ENCODE measurements at regions not wholly inside any gene's neighbourhood (a gene's known extent, or its start where the extent isn't known, plus 50 kb on each side); places are given as distances from the start of the nearest gene placed in this dataset.
"Not testable (repeated sequence)": the region's sequence is repeated elsewhere in the genome, so short reads cannot be mapped to it uniquely, and the experiment has no call there.

DNA sequence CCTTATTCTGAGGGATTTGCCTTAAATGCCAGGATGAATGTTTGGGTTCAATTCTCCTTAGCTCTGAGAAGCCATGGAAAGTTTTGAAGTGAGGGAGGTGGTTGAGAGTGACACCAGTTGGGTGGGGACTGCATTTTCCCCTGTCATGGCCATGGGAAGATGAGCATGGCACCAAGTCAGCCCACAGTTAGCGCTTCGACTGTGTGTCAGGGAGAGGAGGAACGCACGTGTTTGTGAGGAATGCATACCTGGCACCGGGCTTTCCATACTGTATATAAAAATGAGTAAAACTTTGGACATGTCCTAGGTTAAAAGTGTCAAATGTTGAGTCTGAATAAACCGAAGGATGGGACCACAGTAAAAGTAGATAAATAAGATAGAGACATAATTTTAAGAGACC is 187.5 kb upstream of the KL start:
- no peak for DNase-seq

DNA sequence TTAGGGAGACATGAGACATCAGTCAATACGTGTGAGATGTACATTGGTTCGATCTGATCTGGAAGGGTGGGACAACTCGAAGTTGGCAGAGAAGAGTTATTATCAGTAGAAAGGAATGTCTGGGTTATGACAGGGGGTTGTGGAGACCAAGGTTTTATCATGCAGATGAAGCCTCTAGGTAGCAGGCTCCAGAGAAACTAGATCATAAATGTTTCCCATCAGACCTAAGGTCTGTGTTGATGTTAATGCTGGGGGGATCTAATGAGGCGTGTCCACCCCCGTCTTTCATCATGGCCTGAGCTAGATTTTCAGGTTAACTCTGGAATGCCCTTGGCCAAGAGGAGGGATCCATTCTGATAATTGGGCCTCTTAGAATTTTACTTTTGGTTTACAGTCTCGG is 187.0 kb upstream of the KL start:
- no peak for DNase-seq

- no peak for DNase-seq
Measured at GRCh38 chr13:32829676-32830335, 186.4 kb upstream of the KL start.

DNA sequence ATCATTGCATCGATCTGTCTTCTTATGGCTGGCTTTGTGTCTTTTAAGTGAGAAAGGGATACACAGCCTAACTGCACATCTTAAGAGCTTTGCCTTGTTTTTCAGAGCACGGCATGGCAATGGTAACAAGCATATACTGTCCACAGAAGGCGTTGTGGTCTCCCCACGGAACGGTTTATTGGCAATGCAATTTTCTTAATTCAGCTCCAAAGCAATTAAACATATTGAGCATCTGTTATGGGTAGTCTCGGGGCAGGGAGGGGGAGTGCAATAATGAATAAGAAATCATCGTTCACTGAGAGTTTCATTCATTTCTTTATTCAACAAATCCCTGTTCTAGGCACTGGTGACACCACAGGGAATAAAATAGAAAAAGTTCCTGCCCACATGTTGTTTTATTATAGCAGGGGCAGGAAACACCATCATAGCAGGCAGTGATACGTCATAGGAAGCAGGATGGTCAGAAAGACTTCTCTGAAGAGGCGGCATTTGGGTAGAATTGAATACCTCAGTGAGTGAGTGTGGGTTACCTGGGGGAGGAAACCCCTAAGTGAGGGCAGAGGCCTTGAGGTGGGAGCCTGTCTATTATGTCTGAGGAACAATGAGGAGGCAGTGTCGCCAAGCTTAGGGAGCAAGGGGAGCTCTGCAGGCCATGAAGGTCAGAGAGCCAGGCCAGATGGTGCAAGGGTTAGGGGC is 185.7 kb upstream of the KL start:
- no peak for DNase-seq

- DNase-seq = no peak
Measured at GRCh38 chr13:32837307-32837972, 178.8 kb upstream of the KL start.

- DNase-seq = no peak
Measured at GRCh38 chr13:32837973-32838927, 178.0 kb upstream of the KL start.

DNA sequence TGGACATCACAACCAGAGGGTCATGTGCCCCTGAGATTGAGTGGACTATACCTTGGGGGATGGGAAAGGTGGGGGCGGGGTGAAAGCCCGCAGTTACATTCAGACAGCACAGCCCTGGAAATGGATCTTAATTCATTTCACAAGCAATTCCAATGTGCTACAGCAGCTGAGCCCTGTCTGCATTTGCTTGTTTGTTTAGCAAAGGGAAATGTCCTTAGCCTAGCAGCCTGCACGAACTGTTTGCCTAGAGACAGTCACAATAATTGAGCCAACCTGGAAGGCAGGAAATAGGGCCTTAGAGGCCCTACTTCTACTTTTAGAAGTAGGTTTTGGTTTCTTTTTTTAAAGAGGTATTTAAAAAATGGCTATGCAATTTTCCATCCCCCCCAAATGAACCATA is 177.3 kb upstream of the KL start:
- peak; percentile 14 for DNase-seq

DNA sequence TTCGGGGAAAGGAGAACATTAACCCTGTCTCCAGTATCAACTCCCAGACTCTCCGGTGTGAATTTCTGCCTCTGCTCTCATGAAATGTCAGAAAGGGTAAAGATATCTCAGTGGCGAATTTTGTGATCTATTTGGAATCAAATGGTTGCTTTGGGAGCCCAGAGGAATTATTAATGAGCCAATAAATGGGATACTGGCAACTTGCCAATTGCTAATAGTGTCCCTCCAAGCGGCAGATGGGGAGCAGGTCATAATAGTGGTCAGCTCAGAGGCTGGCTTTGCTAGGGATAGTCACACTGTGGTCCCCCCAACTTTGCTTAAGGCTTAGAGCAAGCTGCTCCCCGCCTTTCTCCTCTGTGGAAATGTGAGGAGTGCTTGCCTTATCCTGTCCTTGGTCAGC is 176.1 kb upstream of the KL start:
- no peak for DNase-seq

DNA sequence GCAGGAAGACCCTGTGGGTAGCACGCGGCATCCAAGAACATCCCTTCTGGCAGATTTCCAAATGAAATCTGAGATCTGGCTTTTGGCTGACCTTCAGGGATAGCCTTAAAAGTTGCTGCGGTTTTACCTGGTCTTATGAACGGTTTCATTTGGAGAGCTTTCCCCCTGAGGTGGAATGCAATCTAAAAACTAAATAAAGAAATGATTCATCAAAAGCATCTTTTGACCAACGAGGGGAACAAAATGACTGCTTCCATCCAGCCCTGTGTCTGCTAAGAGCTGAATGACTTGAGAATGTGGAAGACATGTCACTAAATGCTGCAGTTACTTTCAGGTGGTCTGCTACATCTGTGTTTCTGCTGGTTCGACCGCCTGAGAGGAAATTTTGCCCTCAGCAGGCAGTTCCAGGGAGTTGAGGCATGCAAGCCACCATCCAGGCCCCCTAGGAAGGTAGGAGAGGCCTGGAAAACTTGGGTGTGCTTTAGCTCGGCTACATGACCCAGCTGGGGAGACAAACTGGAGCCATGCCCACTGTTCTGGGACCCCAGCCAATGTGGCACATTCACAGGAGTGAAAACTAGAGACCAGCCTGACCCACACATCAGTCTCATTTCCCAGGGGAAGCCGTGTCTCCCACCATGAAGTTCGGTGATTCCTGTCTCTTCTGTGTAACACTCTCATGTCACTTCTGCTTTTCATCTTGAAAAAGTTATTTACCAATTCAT is 175.1 kb upstream of the KL start:
- no peak for DNase-seq

DNA sequence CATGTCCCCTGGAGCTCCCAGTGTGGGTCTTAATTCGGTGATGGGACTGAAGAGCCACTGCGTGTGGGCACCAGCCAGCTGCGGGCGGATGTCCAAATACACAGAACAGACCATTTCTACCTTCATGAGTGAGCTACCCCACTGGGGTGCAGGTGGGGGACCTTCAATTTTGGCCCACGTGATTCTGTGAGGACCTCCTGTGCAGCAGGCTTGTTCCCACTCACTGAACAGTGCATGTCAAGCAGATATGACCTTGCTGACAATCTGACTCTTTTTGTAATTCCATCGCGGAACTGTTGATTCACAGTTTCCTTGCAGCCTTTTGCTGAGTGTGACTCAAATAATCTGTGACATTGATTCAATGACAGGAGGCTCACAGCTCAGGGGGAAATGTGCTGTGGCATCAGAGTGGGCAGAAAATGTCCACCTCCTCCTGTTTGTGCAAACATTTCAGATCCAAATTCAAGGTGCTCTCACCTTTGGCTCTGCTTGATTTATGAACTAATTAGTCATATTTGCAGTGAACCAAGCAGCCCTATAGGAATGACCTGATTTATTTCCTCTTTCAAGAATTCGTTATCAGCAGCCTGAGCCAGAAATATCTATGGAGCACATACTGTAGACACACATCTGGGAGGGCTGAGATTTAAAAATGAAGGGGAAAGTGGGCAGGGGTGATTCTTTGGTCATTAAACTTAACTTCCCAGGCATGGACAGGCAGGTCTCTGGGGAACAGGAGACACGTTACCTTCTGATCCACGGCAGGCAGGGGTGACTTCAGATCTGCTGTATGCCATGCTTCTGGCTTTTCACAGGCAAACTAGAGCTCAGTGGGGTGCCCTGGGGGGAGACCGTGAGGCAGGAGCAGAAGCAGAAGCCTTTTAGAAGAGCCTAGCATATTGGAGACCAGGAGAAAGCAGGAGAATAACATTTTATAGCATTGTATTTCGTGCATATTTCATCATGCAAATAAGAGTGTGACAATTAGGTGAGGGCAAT is 170.0 kb upstream of the KL start:
- no peak for DNase-seq

DNA sequence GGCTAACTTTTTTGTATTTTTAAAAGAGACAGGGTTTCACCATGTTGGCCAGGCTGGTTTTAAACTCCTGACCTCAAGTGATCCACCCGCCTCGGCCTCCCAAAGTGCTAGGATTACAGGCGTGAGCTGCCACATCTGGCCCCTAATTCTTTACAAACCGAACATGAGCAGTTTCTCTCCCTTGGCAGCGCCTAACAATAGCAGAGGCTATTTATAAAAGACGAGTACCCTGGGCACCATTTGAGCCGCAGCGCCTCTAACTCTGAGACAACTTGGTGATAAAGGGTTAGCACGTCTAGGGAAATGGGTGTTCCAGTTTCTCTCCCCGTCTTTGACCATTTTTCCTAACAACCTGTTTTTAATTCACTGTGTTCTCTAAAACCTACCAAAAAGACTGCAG is 168.2 kb upstream of the KL start:
- not testable (repeated sequence) for DNase-seq

DNA sequence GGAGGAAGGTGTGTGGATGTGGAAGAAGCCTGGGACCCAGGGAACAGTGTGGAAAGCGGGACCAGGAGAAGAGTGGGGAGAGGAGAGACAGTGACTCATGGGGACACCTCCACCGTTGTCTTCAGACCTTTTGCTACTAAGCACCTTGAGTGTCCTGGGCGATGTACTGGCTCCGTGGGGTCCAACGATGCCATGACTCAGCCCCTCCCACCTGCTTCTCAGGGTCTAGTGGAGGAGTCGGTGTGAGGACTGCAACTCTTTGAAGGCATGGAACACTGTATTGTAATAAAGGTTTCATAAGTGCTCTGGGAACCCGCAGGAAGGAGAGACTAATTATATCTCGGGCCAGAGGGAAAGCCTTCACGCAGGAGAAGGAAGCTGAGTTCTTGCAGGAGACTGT is 166.9 kb upstream of the KL start:
- no peak for DNase-seq

DNA sequence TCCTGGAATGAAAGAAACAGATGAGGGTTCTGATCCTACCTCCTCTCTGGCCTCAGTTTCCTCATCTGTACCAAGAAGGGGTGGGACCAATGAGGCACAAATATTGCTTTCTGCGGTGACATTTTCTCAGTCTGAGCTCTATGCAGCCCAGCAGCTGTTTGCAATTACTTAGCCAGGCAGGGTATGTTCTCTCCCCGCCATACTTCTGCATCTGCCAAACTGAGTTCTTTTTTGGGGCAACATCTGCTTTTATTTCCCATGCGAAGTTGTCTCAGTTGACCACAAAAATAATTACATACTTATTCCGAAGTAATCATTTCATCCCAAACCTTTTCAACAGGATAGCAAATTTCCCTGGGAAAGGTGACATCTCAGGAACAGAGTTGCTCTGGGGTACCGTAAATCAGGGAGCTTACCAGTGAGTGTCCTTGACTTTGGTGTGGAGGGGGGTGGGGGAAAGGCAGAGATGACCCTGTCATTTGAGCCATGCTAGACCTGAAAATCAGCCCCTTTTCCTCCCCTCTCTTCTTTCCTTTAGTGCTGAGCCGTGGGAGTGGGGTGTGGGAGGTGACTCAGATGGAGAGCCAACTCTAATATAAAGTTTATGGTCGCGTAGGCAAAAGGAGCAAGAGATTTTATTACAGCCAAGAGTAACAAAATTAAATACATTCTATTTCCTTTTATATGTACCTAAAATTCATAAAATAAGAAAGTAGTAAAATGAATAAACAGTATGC is 165.7 kb upstream of the KL start:
- DNase-seq = no peak

DNA sequence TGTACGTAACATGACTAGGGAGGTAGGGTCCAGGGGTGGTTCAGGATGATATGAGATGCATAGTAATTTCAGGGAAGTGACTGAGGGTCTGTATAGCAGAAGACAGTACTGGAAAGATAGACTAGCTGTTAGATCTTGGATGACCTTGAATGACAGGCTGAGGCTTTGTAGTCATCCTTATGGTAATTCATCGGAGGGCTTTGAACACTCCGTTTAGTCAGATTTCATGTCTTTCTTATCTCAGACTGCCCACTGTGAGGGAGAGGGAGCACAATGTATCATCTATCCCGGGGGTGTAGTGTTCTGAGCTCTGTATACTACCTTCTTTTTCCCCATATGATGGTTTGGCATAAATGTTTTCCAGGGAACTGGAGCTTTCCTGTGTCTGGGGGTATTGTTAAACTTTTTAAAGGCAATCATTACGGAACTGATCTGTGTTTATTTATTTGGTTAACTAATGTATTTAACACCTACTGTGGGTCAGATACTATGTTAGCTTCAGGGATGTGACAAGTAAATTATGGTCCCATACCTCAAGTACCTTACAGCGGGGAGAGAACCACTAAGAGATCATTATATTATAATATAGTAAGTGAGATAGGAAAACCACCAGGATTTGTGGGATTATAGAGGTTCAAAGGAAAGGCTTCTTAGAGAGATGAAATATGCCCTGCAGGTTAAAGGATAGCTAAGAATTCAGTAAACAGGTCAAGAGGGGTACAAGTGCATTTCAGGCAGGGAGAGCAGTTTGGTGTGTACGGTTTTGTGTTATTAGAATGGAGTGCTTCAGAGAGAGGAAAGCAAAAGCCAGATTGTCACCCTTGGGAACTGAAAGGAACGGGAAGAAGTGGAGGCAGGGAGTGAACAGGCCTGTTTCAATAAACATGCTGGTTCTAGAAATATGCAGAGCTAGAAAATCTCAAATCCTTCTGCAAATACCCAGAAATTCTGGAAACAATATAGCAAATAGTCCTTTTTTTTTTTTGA is 164.8 kb upstream of the KL start:
- DNase-seq = no peak

DNA sequence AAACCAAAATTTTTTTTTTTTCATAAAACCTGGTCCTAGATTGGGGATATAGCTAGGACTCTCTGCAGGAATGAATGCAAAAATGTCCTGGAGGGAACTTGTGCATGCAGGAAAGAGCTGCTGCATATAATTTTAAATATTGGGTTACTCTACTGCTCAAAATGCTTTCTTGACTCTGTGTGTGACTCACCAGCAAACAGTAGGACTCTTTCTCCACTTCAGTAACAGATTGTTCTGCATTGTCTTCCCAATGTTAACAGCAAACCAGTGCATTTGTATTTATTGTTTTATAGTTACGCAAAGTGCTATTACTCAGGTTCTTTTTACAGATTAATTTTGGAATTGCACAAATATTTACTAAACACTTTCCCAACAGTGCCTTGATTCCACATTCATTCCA is 163.7 kb upstream of the KL start:
- no peak for DNase-seq

- no peak for DNase-seq
Measured at GRCh38 chr13:32857077-32857476, 159.1 kb upstream of the KL start.

DNA sequence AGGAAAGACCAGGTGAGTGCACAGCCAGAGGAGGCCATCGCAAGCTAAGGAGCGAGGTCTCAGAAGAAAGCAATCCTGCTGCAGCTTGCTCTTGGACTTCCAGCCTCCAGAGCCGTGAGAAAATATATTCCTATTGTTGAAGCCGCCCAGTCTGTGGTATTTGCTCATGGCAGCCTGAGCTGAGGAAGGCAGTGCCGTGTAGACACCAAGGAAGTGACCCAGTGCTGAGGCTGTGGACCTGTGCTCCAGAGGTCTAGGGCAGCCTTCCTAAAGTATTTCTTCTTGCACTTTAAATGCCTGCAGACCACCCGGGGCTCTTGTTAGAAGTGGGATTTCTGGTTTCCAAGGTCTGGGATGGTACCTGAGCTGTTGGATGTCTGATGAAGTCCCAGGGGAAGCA is 158.5 kb upstream of the KL start:
- no peak for DNase-seq

GRCh38 chr13:32859707-32860292 is 156.4 kb upstream of the KL start:
- DNase-seq = no peak

- DNase-seq = no peak
Measured at GRCh38 chr13:32861304-32861703, 154.9 kb upstream of the KL start.
